ENCODE measurements at regions not wholly inside any gene's neighbourhood (a gene's known extent, or its start where the extent isn't known, plus 50 kb on each side); places are given as distances from the start of the nearest gene placed in this dataset.

- Mint-ChIP-seq H3K4me3 (no peak overlapping the region), H3K27ac (no peak overlapping the region), H3K27me3 (peaks cover 58% of the 10 kb centered on the region), H3K36me3 (ENCODE audit: low read depth) (no peaks in the 10 kb centered on the region), H3K9me3 (peaks cover 16% of the 10 kb centered on the region), H3K4me1 (ENCODE audit: low read depth) (no peaks in the 10 kb centered on the region)
- no peak for DNase-seq
These were observed 891.3 kb downstream of the BRD1 start for GRCh38 chr22:48936391-48936790.

GRCh38 chr22:48934446-48934845 is 893.2 kb downstream of the BRD1 start:
- H3K9me3 Mint-ChIP-seq = peaks cover 16% of the 10 kb centered on the region
- H3K27ac Mint-ChIP-seq = no peak overlapping the region
- DNase-seq = no peak
- peaks cover 67% of the 10 kb centered on the region for H3K27me3 Mint-ChIP-seq
- no peaks in the 10 kb centered on the region for H3K4me1 Mint-ChIP-seq (ENCODE audit: low read depth)
- H3K4me3 Mint-ChIP-seq = no peak overlapping the region
- no peaks in the 10 kb centered on the region for H3K36me3 Mint-ChIP-seq (ENCODE audit: low read depth)

- Mint-ChIP-seq H3K36me3 (ENCODE audit: low read depth) (no peaks in the 10 kb centered on the region), H3K27me3 (peaks cover 76% of the 10 kb centered on the region), H3K9me3 (peaks cover 13% of the 10 kb centered on the region), H3K4me3 (no peak overlapping the region), H3K4me1 (ENCODE audit: low read depth) (no peaks in the 10 kb centered on the region), H3K27ac (no peak overlapping the region)
- DNase-seq = peak; percentile 15
These were observed 896.2 kb downstream of the BRD1 start for GRCh38 chr22:48931452-48931851.

GRCh38 chr22:48929276-48929790 is 898.3 kb downstream of the BRD1 start:
- H3K9me3 Mint-ChIP-seq = peaks cover 2% of the 10 kb centered on the region
- H3K36me3 Mint-ChIP-seq (ENCODE audit: low read depth) = no peaks in the 10 kb centered on the region
- no peak for DNase-seq
- peaks cover 70% of the 10 kb centered on the region for H3K27me3 Mint-ChIP-seq
- no peaks in the 10 kb centered on the region for H3K4me1 Mint-ChIP-seq (ENCODE audit: low read depth)
- H3K4me3 Mint-ChIP-seq = no peak overlapping the region
- no peak overlapping the region for H3K27ac Mint-ChIP-seq

GRCh38 chr22:48927591-48927990 is 900.1 kb downstream of the BRD1 start:
- Mint-ChIP-seq H3K36me3 (ENCODE audit: low read depth) (no peaks in the 10 kb centered on the region), H3K9me3 (no peaks in the 10 kb centered on the region), H3K27me3 (peaks cover 78% of the 10 kb centered on the region), H3K4me1 (ENCODE audit: low read depth) (no peaks in the 10 kb centered on the region), H3K27ac (no peak overlapping the region), H3K4me3 (no peak overlapping the region)
- DNase-seq = no peak

GRCh38 chr22:48926643-48927042 is 901.0 kb downstream of the BRD1 start:
- DNase-seq = no peak
- no peak overlapping the region for H3K27ac Mint-ChIP-seq
- H3K4me3 Mint-ChIP-seq = no peak overlapping the region
- no peaks in the 10 kb centered on the region for H3K4me1 Mint-ChIP-seq (ENCODE audit: low read depth)
- peaks cover 82% of the 10 kb centered on the region for H3K27me3 Mint-ChIP-seq
- H3K9me3 Mint-ChIP-seq = no peaks in the 10 kb centered on the region
- no peaks in the 10 kb centered on the region for H3K36me3 Mint-ChIP-seq (ENCODE audit: low read depth)

- H3K4me1 Mint-ChIP-seq (ENCODE audit: low read depth) = no peaks in the 10 kb centered on the region
- no peak overlapping the region for H3K4me3 Mint-ChIP-seq
- H3K9me3 Mint-ChIP-seq = no peaks in the 10 kb centered on the region
- no peak overlapping the region for H3K27ac Mint-ChIP-seq
- H3K27me3 Mint-ChIP-seq = peaks cover 82% of the 10 kb centered on the region
- H3K36me3 Mint-ChIP-seq (ENCODE audit: low read depth) = no peaks in the 10 kb centered on the region
- no peak for DNase-seq
These were observed 901.5 kb downstream of the BRD1 start for GRCh38 chr22:48926136-48926535.

GRCh38 chr22:48925450-48925849 is 902.2 kb downstream of the BRD1 start:
- no peaks in the 10 kb centered on the region for H3K9me3 Mint-ChIP-seq
- H3K36me3 Mint-ChIP-seq (ENCODE audit: low read depth) = no peaks in the 10 kb centered on the region
- no peak overlapping the region for H3K4me3 Mint-ChIP-seq

GRCh38 chr22:48923996-48924395 is 903.7 kb downstream of the BRD1 start:
- no peak for DNase-seq
- Mint-ChIP-seq H3K36me3 (ENCODE audit: low read depth) (no peaks in the 10 kb centered on the region), H3K4me1 (ENCODE audit: low read depth) (no peaks in the 10 kb centered on the region), H3K27me3 (peaks cover 79% of the 10 kb centered on the region), H3K4me3 (no peak overlapping the region), H3K9me3 (no peaks in the 10 kb centered on the region), H3K27ac (no peak overlapping the region)

More at GRCh38 chr22:48925450-48925849, 902.2 kb downstream of the BRD1 start:
- DNase-seq = no peak
- Mint-ChIP-seq H3K4me1 (ENCODE audit: low read depth) (no peaks in the 10 kb centered on the region), H3K27ac (no peak overlapping the region), H3K27me3 (peaks cover 82% of the 10 kb centered on the region)

GRCh38 chr22:48923165-48923865 is 904.4 kb downstream of the BRD1 start:
- Mint-ChIP-seq H3K4me1 (ENCODE audit: low read depth) (no peaks in the 10 kb centered on the region), H3K4me3 (no peak overlapping the region), H3K27ac (no peak overlapping the region), H3K27me3 (peaks cover 79% of the 10 kb centered on the region), H3K36me3 (ENCODE audit: low read depth) (no peaks in the 10 kb centered on the region), H3K9me3 (no peaks in the 10 kb centered on the region)
- peak; percentile 14 for DNase-seq

- peaks cover 82% of the 10 kb centered on the region for H3K27me3 Mint-ChIP-seq
- no peaks in the 10 kb centered on the region for H3K4me1 Mint-ChIP-seq (ENCODE audit: low read depth)
- no peak overlapping the region for H3K27ac Mint-ChIP-seq
- no peaks in the 10 kb centered on the region for H3K36me3 Mint-ChIP-seq (ENCODE audit: low read depth)
- H3K4me3 Mint-ChIP-seq = no peak overlapping the region
- no peak for DNase-seq
- H3K9me3 Mint-ChIP-seq = peaks cover 2% of the 10 kb centered on the region
These were observed 906.2 kb downstream of the BRD1 start for GRCh38 chr22:48921411-48921903.

GRCh38 chr22:48920776-48921241 is 906.9 kb downstream of the BRD1 start:
- Mint-ChIP-seq H3K27ac (no peak overlapping the region), H3K9me3 (peaks cover 2% of the 10 kb centered on the region), H3K4me1 (ENCODE audit: low read depth) (no peaks in the 10 kb centered on the region), H3K27me3 (peaks cover 85% of the 10 kb centered on the region), H3K4me3 (no peak overlapping the region), H3K36me3 (ENCODE audit: low read depth) (no peaks in the 10 kb centered on the region)
- DNase-seq = peak; percentile 21

GRCh38 chr22:48919851-48920589 is 907.7 kb downstream of the BRD1 start:
- Mint-ChIP-seq H3K27me3 (peaks cover 87% of the 10 kb centered on the region), H3K27ac (no peak overlapping the region)

GRCh38 chr22:48919187-48919590 is 908.5 kb downstream of the BRD1 start:
- no peaks in the 10 kb centered on the region for H3K36me3 Mint-ChIP-seq (ENCODE audit: low read depth)
- H3K27me3 Mint-ChIP-seq = peaks cover 89% of the 10 kb centered on the region

More at GRCh38 chr22:48919851-48920589, 907.7 kb downstream of the BRD1 start:
- no peak overlapping the region for H3K4me3 Mint-ChIP-seq
- DNase-seq = peak; percentile 22
- H3K9me3 Mint-ChIP-seq = peaks cover 4% of the 10 kb centered on the region
- H3K36me3 Mint-ChIP-seq (ENCODE audit: low read depth) = no peaks in the 10 kb centered on the region
- no peaks in the 10 kb centered on the region for H3K4me1 Mint-ChIP-seq (ENCODE audit: low read depth)

More at GRCh38 chr22:48919187-48919590, 908.5 kb downstream of the BRD1 start:
- H3K4me1 Mint-ChIP-seq (ENCODE audit: low read depth) = no peaks in the 10 kb centered on the region
- peaks cover 6% of the 10 kb centered on the region for H3K9me3 Mint-ChIP-seq
- peak; percentile 19 for DNase-seq
- no peak overlapping the region for H3K4me3 Mint-ChIP-seq
- H3K27ac Mint-ChIP-seq = no peak overlapping the region

Data from activated T-cell treated with anti-CD3 and anti-CD28 coated beads, Interleukin-2, amount 50 U/mL, for 24 hours (primary cell).